ENCODE measurements at regions not wholly inside any gene's neighbourhood (a gene's known extent, or its start where the extent isn't known, plus 50 kb on each side); places are given as distances from the start of the nearest gene placed in this dataset.

DNA sequence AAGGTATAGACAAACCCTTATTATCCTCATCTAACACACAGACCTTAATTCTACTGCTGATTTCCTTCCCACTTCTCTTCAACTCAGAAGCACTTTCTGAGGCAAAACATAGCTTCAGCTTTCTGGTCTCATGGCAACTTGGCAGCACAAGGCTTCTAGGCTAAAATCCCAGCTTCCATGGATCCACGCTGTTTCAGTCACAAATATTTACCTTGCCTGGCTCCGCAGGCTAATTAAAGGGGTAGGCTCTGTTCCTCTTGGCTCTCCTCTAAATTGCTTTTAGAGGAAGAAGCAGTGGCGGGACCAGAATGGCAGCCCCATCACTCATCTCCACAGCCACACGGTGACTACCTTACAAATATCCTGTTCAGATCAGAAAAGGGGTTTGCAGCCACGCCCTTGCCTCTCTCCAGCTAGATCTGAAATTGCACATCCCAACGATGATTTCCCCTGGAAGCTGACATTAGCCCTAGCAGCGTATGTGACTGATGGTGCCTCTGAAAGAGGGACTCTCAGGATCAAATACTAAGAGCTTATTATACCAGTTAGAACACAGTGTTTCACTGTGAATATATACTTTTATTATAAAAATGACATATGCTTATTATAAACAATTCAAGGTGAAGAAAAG is 221.5 kb upstream of the NUDT4 start:
- no peak overlapping the region for H3K4me3 ChIP-seq (replicated peaks; ENCODE audit: low read depth, low read length)
- DNase-seq (ENCODE audit: extremely low read depth, low read depth): no peak
- no peak for TF ChIP-seq CTCF (IDR thresholded peaks at IDR 0.05; ENCODE audit: low read depth, low read length, missing control alignments)

- H3K4me3 ChIP-seq (replicated peaks; ENCODE audit: low read depth, low read length): no peak overlapping the region
- TF ChIP-seq CTCF (IDR thresholded peaks at IDR 0.05; ENCODE audit: low read depth, low read length, missing control alignments): no peak
- DNase-seq (ENCODE audit: extremely low read depth, low read depth): no peak
These were observed 220.4 kb upstream of the NUDT4 start for GRCh38 chr12:93157279-93157678.

DNA sequence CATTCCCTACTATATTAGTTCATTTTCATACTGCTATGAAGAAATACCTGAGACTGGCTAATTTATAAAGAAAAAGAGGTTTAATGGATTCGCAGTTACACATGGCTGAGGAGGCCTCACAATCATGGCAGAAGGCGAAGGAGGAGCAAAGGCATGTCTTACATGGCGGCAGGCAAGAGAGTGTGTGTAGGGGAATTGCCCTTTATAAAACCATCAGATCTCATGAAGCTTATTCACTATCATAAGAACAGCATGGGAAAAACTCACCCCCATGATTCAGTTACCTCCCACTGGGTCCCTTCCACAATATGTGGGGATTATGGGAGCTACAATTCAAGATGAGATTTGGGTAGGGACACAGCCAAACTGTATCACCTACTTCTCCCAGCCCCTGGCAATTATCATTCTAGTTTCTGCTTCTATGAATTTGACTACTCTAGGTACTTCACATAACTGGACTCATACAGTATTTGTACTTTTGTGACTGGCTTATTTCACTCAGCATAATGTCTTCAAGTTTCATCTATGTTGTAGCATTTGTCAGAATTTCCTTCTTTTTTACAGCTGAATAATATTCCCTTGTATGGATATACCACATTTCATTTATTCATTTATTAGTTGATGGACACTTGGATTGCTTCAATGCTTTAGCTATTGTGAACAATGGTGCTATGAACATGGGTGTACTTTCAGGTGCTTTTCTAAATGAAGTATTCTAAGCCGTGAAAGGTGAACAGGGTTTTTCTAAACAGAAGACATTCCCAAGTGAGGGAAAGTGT is 219.5 kb upstream of the NUDT4 start:
- H3K4me3 ChIP-seq (replicated peaks; ENCODE audit: low read depth, low read length): no peak overlapping the region
- no peak for TF ChIP-seq CTCF (IDR thresholded peaks at IDR 0.05; ENCODE audit: low read depth, low read length, missing control alignments)
- no peak for DNase-seq (ENCODE audit: extremely low read depth, low read depth)

DNA sequence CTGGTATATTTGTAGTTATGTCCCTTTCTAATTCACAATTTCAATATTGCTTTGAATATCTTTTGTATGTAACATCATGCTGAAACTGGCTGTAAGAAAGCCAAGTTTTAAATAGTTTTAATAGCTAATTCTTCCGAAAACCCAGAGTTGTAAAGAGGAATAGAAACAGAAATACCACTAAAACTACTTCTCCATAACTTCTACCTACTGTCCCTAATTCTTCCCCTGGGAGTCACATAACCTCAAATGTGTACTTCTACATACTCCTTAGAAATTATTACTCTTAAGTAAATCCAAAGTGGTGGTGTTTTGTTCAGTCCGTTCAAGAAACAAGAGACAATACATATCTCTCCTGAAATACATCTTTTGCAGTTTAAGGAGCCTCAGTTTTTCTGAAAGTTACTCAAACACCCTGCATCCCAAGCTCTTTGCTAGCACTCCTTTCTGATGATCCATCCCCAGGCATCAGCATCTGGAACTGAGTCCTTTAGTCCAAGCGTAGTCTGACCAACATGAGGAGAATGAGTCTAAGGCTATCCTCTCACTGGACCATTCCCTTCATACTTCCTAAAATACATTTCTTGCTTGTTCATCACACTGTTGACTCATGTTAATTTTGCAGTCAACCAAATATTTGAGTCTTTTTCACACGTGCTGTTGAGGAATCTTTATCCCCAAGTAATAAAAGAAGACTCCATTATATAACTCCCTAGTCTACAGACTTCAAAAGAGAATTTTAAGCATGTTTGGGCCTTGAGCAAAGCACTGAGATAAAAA is 214.3 kb upstream of the NUDT4 start:
- DNase-seq (ENCODE audit: extremely low read depth, low read depth): no peak
- no peak overlapping the region for H3K4me3 ChIP-seq (replicated peaks; ENCODE audit: low read depth, low read length)
- TF ChIP-seq CTCF (IDR thresholded peaks at IDR 0.05; ENCODE audit: low read depth, low read length, missing control alignments): no peak

DNA sequence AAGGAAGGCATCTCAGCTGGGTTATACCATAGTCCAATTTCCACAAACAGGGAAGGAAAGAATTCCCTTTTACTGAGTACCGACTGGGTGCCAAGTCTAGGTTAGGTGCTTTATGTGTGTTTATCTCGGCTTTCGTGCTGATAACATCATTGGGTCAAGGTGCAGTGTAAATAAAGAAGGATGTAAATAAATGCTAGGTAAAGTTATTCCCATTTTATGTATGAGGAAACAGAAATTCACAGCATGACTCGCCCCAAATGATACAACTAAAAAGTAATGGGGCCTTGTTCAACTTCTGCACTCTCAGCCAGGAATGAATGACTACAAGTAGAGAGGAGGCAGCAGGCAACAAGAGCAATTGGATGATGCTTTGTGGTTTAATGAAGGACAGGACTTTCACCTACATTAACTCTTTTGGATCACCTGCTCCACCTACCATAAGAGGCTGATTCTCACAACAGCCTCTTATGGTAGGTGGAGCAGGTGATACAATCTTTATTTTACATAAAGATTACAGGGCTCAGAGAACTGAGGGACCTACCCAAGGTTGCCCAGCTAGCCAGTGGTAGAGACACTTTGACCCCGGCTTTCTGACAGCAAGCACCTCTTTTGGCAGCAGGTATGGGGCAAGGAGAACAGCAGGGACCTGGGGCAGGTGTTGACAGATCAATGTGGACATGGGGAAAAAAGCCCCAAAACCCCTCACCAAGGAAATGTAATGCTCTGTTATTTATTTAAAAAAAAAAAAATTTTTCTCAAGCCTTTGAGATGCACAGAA is 213.4 kb upstream of the NUDT4 start:
- no peak for DNase-seq (ENCODE audit: extremely low read depth, low read depth)
- TF ChIP-seq CTCF (IDR thresholded peaks at IDR 0.05; ENCODE audit: low read depth, low read length, missing control alignments): no peak
- no peak overlapping the region for H3K4me3 ChIP-seq (replicated peaks; ENCODE audit: low read depth, low read length)

GRCh38 chr12:93165384-93165932 is 212.3 kb upstream of the NUDT4 start:
- no peak for TF ChIP-seq CTCF (IDR thresholded peaks at IDR 0.05; ENCODE audit: low read depth, low read length, missing control alignments)
- no peak overlapping the region for H3K4me3 ChIP-seq (replicated peaks; ENCODE audit: low read depth, low read length)
- DNase-seq (ENCODE audit: extremely low read depth, low read depth): no peak

Data from HFF-Myc (cell line).